ENCODE measurements at regions not wholly inside any gene's neighbourhood (a gene's known extent, or its start where the extent isn't known, plus 50 kb on each side); places are given as distances from the start of the nearest gene placed in this dataset.

DNA sequence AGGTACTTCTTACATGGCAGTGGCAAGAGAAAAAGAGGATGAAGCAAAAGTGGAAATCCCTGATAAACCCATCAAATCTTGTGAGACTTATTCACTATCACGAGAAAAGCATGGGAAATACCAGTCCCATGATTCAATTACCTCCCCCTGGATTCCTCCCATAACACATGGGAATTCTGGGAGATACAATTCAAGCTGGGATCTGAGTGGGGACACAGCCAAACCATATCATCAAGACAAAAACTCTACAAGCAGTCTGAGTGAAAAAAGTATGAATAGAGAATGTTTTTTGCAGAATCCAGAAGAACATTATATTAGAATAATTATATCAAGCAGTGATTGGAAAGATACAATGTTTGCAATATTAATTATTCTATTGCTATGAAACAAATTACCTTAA lies 893.7 kb downstream of the FAM181B start:
- in situ Hi-C loops (cut with MboI; ENCODE audit: low sequenced_read_pairs) (no loop called here), dilution Hi-C loops (cut with HindIII; ENCODE audit: low sequenced_read_pairs, unreplicated experiment) (no loop called here), intact Hi-C loops (cut with micrococcal nuclease) (no loop called here)
- CTCF ChIA-PET, result no interaction called here
- Histone ChIP-seq H3K27me3 (ENCODE audit: control insufficient read depth, insufficient read depth, low read length) (no peaks in the 10 kb centered on the region), H3K36me3 (ENCODE audit: control insufficient read depth, insufficient read depth, low read length) (no peaks in the 10 kb centered on the region), H3K4me3 (ENCODE audit: insufficient read depth, low read depth, low read length) (no peak overlapping the region), H2BK15ac (ENCODE audit: low read depth, low read length) (no peak overlapping the region), H2AFZ (replicated peaks; ENCODE audit: low read length, poor library complexity) (no peak overlapping the region), H2BK20ac (ENCODE audit: low read depth, low read length) (no peak overlapping the region), H4K20me1 (ENCODE audit: insufficient read depth, low read length) (no peaks in the 10 kb centered on the region), H2BK120ac (ENCODE audit: low read depth, low read length) (no peak overlapping the region), H2BK5ac (ENCODE audit: low read depth, low read length, poor library complexity, severe bottlenecking) (no peak overlapping the region), H3K79me1 (ENCODE audit: low read depth in 1 of 2, low read length in 2 of 2) (no peaks in the 10 kb centered on the region), H3K27ac (ENCODE audit: insufficient read depth, low read length) (no peak overlapping the region), H3K4me2 (ENCODE audit: low read depth, low read length) (no peak overlapping the region), H4K8ac (ENCODE audit: low read depth in 2 of 2, low read length in 2 of 2) (no peak overlapping the region), H3K4me1 (ENCODE audit: control insufficient read depth, insufficient read depth, low read length) (no peaks in the 10 kb centered on the region), H2AK5ac (ENCODE audit: low read depth, low read length) (no peak overlapping the region), H3K9me3 (ENCODE audit: control insufficient read depth, insufficient read depth, low read length) (no peaks in the 10 kb centered on the region), H4K5ac (ENCODE audit: low read depth, low read length) (no peak overlapping the region), H3K4ac (ENCODE audit: low read depth, low read length) (no peak overlapping the region), H3K18ac (ENCODE audit: low read depth, low read length) (no peak overlapping the region), H3K9ac (ENCODE audit: low read depth, low read length) (no peak overlapping the region), H2AK9ac (replicated peaks; ENCODE audit: low read depth, low read length, poor library complexity) (no peak overlapping the region), H3K23ac (ENCODE audit: low read depth, low read length) (no peak overlapping the region), H4K91ac (ENCODE audit: insufficient read depth, low read depth, low read length) (no peak overlapping the region), H3K56ac (ENCODE audit: extremely low read depth, insufficient read depth, low read length) (no peak overlapping the region), H3K9me1 (ENCODE audit: insufficient read depth, low read length) (no peaks in the 10 kb centered on the region), H3K14ac (replicated peaks; ENCODE audit: low read depth, low read length) (no peak overlapping the region)
- POLR2A ChIA-PET (ENCODE audit: unreplicated experiment), result no interaction called here
- DNase-seq (peak; percentile 1), ATAC-seq (ENCODE audit: low read depth) (no peak)
- TF ChIP-seq RFX5 (IDR thresholded peaks at IDR 0.05; ENCODE audit: low read depth, low read length) (no peak), CHD1 (IDR thresholded peaks at IDR 0.05; ENCODE audit: low read depth, low read length) (no peak), MXI1 (IDR thresholded peaks at IDR 0.05; ENCODE audit: borderline replicate concordance, low read depth, low read length) (no peak), POLR2A (IDR thresholded peaks at IDR 0.05; ENCODE audit: low read depth, low read length) (no peak), BHLHE40 (IDR thresholded peaks at IDR 0.05; ENCODE audit: low read depth, low read length) (no peak), CEBPB (IDR thresholded peaks at IDR 0.05; ENCODE audit: low read depth, low read length) (no peak), MAFK (IDR thresholded peaks at IDR 0.05; ENCODE audit: low read depth, low read length) (no peak), RAD21 (IDR thresholded peaks at IDR 0.05; ENCODE audit: low read length) (no peak), RCOR1 (IDR thresholded peaks at IDR 0.05; ENCODE audit: insufficient replicate concordance, low read length) (no peak)
- TF ChIP-seq, protein P1, sequence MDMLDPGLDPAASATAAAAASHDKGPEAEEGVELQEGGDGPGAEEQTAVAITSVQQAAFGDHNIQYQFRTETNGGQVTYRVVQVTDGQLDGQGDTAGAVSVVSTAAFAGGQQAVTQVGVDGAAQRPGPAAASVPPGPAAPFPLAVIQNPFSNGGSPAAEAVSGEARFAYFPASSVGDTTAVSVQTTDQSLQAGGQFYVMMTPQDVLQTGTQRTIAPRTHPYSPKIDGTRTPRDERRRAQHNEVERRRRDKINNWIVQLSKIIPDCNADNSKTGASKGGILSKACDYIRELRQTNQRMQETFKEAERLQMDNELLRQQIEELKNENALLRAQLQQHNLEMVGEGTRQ (IDR thresholded peaks at IDR 0.05; ENCODE audit: low read depth, low read length), result no peak
- BruUV-seq (replicated peaks), result no TSS peak
- no CpG with 5 or more reads among the region's 1 CpG for WGBS, 2 experiments (ENCODE audit: extremely low coverage in 2 of 2, insufficient read length in 1 of 2)
